SK-N-SH treated with all-trans-retinoic acid at 6 μM for 48 hours (cell line): ENCODE measurements at regions not wholly inside any gene's neighbourhood (a gene's known extent, or its start where the extent isn't known, plus 50 kb on each side); places are given as distances from the start of the nearest gene placed in this dataset.

Experiments used
- ARNTL ChIP-seq: fragments of 450-650 bp; formaldehyde crosslinking; IDR thresholded peaks from 2 replicates; pipeline ENCODE4 v1.5.0; 2020; ENCODE audit warnings: low read depth, mild to moderate bottlenecking, moderate library complexity, borderline replicate concordance
- ISL1 ChIP-seq: fragments of 250-450 bp; sonication (Bioruptor Pico); IDR thresholded peaks from 2 replicates; pipeline ENCODE4 v2.1.2; 2022; ENCODE audit warnings: mild to moderate bottlenecking, moderate library complexity
- RARB ChIP-seq: fragments of 250-450 bp; sonication (Bioruptor Pico); IDR thresholded peaks from 2 replicates; pipeline ENCODE4 v1.8.0; 2021; ENCODE audit warnings: mild to moderate bottlenecking, moderate library complexity
- SNAI2 ChIP-seq: fragments of 250-450 bp; sonication (Bioruptor Pico); IDR thresholded peaks from 2 replicates; pipeline ENCODE4 v1.5.0; 2020; ENCODE audit warnings: mild to moderate bottlenecking, moderate library complexity
- ZFP3 ChIP-seq: fragments of 250-450 bp; sonication (Bioruptor Pico); IDR thresholded peaks from 2 replicates; pipeline ENCODE4 v1.5.0; 2020; ENCODE audit warnings: mild to moderate bottlenecking, moderate library complexity
- ZNF565 ChIP-seq: fragments of 450-650 bp; formaldehyde crosslinking; conservative IDR thresholded peaks from 2 replicates; pipeline ENCODE4 v1.5.0; 2020; ENCODE audit warnings: low read depth, mild to moderate bottlenecking, moderate library complexity
- TF ChIP-seq, protein P1 (sequence below): fragments of 250-450 bp; sonication (Bioruptor Pico); IDR thresholded peaks from 2 replicates; pipeline ENCODE4 v1.8.0; 2021; ENCODE audit warnings: low read depth, mild to moderate bottlenecking, moderate library complexity, borderline replicate concordance
- TF ChIP-seq, protein P2 (sequence below): fragments of 250-450 bp; sonication (Bioruptor Pico); IDR thresholded peaks from 2 replicates; pipeline ENCODE4 v1.8.0; 2020; ENCODE audit warnings: mild to moderate bottlenecking, moderate library complexity, borderline replicate concordance

DNA sequence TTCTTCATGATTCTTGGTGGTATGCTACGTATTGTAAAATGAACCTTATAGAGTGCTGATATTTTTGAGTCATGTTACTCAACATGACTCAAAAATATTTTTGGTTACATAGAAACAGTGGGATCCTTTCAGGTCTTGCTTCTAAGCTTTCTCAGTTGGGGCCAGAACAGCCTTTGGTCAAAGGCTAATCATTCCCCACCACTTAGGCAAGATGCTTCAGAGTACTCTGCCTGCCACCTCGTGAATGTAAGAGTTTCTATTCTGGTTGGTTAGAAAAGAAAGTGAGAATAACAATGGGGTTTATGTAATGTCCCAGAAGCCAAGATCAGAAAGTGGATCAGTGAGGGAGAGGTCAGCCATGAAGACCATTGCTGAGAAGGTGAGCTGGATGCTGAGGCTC, 327.8 kb downstream of the TCERG1L start:
- TF ChIP-seq, protein P1, sequence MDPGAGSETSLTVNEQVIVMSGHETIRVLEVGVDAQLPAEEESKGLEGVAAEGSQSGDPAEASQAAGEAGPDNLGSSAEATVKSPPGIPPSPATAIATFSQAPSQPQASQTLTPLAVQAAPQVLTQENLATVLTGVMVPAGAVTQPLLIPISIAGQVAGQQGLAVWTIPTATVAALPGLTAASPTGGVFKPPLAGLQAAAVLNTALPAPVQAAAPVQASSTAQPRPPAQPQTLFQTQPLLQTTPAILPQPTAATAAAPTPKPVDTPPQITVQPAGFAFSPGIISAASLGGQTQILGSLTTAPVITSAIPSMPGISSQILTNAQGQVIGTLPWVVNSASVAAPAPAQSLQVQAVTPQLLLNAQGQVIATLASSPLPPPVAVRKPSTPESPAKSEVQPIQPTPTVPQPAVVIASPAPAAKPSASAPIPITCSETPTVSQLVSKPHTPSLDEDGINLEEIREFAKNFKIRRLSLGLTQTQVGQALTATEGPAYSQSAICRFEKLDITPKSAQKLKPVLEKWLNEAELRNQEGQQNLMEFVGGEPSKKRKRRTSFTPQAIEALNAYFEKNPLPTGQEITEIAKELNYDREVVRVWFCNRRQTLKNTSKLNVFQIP (CRISPR knock-in tag), result no peak
- TF ChIP-seq ISL1 (CRISPR knock-in tag) (no peak), ARNTL (CRISPR knock-in tag) (no peak), RARB (CRISPR knock-in tag) (no peak), SNAI2 (CRISPR knock-in tag) (no peak), ZFP3 (no peak), ZNF565 (CRISPR knock-in tag) (no peak)
- TF ChIP-seq, protein P2, sequence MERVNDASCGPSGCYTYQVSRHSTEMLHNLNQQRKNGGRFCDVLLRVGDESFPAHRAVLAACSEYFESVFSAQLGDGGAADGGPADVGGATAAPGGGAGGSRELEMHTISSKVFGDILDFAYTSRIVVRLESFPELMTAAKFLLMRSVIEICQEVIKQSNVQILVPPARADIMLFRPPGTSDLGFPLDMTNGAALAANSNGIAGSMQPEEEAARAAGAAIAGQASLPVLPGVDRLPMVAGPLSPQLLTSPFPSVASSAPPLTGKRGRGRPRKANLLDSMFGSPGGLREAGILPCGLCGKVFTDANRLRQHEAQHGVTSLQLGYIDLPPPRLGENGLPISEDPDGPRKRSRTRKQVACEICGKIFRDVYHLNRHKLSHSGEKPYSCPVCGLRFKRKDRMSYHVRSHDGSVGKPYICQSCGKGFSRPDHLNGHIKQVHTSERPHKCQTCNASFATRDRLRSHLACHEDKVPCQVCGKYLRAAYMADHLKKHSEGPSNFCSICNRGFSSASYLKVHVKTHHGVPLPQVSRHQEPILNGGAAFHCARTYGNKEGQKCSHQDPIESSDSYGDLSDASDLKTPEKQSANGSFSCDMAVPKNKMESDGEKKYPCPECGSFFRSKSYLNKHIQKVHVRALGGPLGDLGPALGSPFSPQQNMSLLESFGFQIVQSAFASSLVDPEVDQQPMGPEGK (CRISPR knock-in tag), result no peak
